22Rv1 (cell line): ENCODE measurements at regions not wholly inside any gene's neighbourhood (a gene's known extent, or its start where the extent isn't known, plus 50 kb on each side); places are given as distances from the start of the nearest gene placed in this dataset.

Experiments used
- ZFX ChIP-seq: fragments of 450-650 bp; IDR thresholded peaks from 2 replicates; pipeline ENCODE4 v1.6.1; 2017; ENCODE audit warnings: antibody characterized with exemption, borderline replicate concordance
- TF ChIP-seq, protein P1 (sequence below): fragments of 450-650 bp; IDR thresholded peaks from 2 replicates; pipeline ENCODE4 v1.5.1; 2017; ENCODE audit warnings: mild to moderate bottlenecking

- TF ChIP-seq, protein P1, sequence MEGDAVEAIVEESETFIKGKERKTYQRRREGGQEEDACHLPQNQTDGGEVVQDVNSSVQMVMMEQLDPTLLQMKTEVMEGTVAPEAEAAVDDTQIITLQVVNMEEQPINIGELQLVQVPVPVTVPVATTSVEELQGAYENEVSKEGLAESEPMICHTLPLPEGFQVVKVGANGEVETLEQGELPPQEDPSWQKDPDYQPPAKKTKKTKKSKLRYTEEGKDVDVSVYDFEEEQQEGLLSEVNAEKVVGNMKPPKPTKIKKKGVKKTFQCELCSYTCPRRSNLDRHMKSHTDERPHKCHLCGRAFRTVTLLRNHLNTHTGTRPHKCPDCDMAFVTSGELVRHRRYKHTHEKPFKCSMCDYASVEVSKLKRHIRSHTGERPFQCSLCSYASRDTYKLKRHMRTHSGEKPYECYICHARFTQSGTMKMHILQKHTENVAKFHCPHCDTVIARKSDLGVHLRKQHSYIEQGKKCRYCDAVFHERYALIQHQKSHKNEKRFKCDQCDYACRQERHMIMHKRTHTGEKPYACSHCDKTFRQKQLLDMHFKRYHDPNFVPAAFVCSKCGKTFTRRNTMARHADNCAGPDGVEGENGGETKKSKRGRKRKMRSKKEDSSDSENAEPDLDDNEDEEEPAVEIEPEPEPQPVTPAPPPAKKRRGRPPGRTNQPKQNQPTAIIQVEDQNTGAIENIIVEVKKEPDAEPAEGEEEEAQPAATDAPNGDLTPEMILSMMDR = peak; percentile 50
- no peak for TF ChIP-seq ZFX
Observed at GRCh38 chrX:40169193-40170101, 71.7 kb upstream of the BCOR start.
